Endothelial cell (in vitro differentiated cells): ENCODE measurements at regions not wholly inside any gene's neighbourhood (a gene's known extent, or its start where the extent isn't known, plus 50 kb on each side); places are given as distances from the start of the nearest gene placed in this dataset.

Source experiments
- DNase-seq: peaks from one replicate; pipeline ENCODE4 v3.0.0; 2021; ENCODE audit warnings: low spot score
- H3K27ac Mint-ChIP-seq: one replicate; pipeline ENCODE4 v1.8.0; 2021; ENCODE audit warnings: mixed read lengths, inconsistent platforms; ENCODE audit not compliant: unreplicated experiment
- H3K27me3 Mint-ChIP-seq: one replicate; pipeline ENCODE4 v1.8.0; 2021; ENCODE audit warnings: mild to moderate bottlenecking, moderate library complexity, mixed read lengths, inconsistent platforms; ENCODE audit not compliant: unreplicated experiment
- H3K36me3 Mint-ChIP-seq: one replicate; pipeline ENCODE4 v1.8.0; 2021; ENCODE audit warnings: mild to moderate bottlenecking, low read depth, mixed read lengths, inconsistent platforms; ENCODE audit not compliant: unreplicated experiment
- H3K4me1 Mint-ChIP-seq: one replicate; pipeline ENCODE4 v1.8.0; 2021; ENCODE audit warnings: mild to moderate bottlenecking, mixed read lengths, inconsistent platforms; ENCODE audit not compliant: unreplicated experiment
- H3K4me3 Mint-ChIP-seq: one replicate; pipeline ENCODE4 v1.8.0; 2021; ENCODE audit warnings: mild to moderate bottlenecking, mixed read lengths, inconsistent platforms; ENCODE audit not compliant: unreplicated experiment
- H3K9me3 Mint-ChIP-seq: one replicate; pipeline ENCODE4 v1.8.0; 2021; ENCODE audit warnings: mixed read lengths, inconsistent platforms; ENCODE audit not compliant: unreplicated experiment
- CTCF ChIP-seq: fragments of 200-600 bp; sonication (generic); IDR thresholded peaks from one replicate; pipeline ENCODE4 v1.5.0; 2021; ENCODE audit warnings: antibody characterized with exemption; ENCODE audit not compliant: unreplicated experiment

GRCh38 chr1:232303222-232303620 lies 326.7 kb downstream of the SIPA1L2 start:
- Mint-ChIP-seq H3K27ac (no peak overlapping the region), H3K4me3 (no peak overlapping the region), H3K27me3 (peaks cover 6% of the 10 kb centered on the region), H3K36me3 (peaks cover 4% of the 10 kb centered on the region), H3K4me1 (peaks cover 46% of the 10 kb centered on the region), H3K9me3 (no peaks in the 10 kb centered on the region)
- TF ChIP-seq CTCF: no peak
- no peak for DNase-seq

- Mint-ChIP-seq H3K9me3 (no peaks in the 10 kb centered on the region), H3K27me3 (peaks cover 6% of the 10 kb centered on the region), H3K36me3 (peaks cover 4% of the 10 kb centered on the region), H3K4me1 (peaks cover 41% of the 10 kb centered on the region), H3K4me3 (no peak overlapping the region), H3K27ac (no peak overlapping the region)
- no peak for TF ChIP-seq CTCF
- no peak for DNase-seq
Observed at GRCh38 chr1:232302376-232303221, 327.3 kb downstream of the SIPA1L2 start.

- peaks cover 3% of the 10 kb centered on the region for H3K27me3 Mint-ChIP-seq
- H3K4me3 Mint-ChIP-seq: no peak overlapping the region
- no peak for DNase-seq
- TF ChIP-seq CTCF: no peak
- H3K4me1 Mint-ChIP-seq: peaks cover 30% of the 10 kb centered on the region
- H3K36me3 Mint-ChIP-seq: peaks cover 4% of the 10 kb centered on the region
- H3K27ac Mint-ChIP-seq: no peak overlapping the region
- H3K9me3 Mint-ChIP-seq: no peaks in the 10 kb centered on the region
Observed at GRCh38 chr1:232301246-232301645, 328.7 kb downstream of the SIPA1L2 start.

GRCh38 chr1:232300466-232300865 lies 329.5 kb downstream of the SIPA1L2 start:
- peaks cover 23% of the 10 kb centered on the region for H3K4me1 Mint-ChIP-seq
- peaks cover 4% of the 10 kb centered on the region for H3K36me3 Mint-ChIP-seq
- H3K27me3 Mint-ChIP-seq: peaks cover 3% of the 10 kb centered on the region
- TF ChIP-seq CTCF: no peak
- no peak for DNase-seq
- H3K9me3 Mint-ChIP-seq: no peaks in the 10 kb centered on the region
- no peak overlapping the region for H3K27ac Mint-ChIP-seq
- no peak overlapping the region for H3K4me3 Mint-ChIP-seq

- Mint-ChIP-seq H3K27ac (no peak overlapping the region), H3K9me3 (no peaks in the 10 kb centered on the region), H3K4me3 (no peak overlapping the region), H3K36me3 (no peaks in the 10 kb centered on the region), H3K4me1 (no peaks in the 10 kb centered on the region), H3K27me3 (no peaks in the 10 kb centered on the region)
- no peak for TF ChIP-seq CTCF
- DNase-seq: no peak
Observed at GRCh38 chr1:232296461-232296860, 333.5 kb downstream of the SIPA1L2 start.
